ENCODE measurements at regions not wholly inside any gene's neighbourhood (a gene's known extent, or its start where the extent isn't known, plus 50 kb on each side); places are given as distances from the start of the nearest gene placed in this dataset.

DNA sequence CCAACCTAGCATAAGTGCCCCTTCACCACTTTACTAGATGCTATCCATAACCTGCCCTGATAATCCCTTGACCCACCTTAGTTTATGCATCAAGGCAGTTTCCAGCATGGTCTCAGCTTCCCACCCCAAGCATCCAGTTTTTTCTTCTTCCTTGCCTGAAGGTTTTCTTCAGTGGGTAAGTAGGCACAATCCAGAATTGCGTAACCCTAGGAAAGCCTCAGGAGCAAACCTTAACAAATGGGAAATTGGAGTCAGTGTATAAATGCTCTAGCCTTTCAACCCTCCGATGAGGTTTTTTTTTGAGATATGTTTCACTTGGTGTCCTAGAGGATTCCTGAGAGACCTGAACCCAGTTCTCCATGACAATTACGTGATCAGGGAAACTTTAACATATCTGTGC, 614.0 kb upstream of the BOD1L1 start:
- TF ChIP-seq EZH2phosphoT487 (IDR thresholded peaks at IDR 0.05; ENCODE audit: borderline replicate concordance, low read length): no peak
- TF ChIP-seq, protein P1, sequence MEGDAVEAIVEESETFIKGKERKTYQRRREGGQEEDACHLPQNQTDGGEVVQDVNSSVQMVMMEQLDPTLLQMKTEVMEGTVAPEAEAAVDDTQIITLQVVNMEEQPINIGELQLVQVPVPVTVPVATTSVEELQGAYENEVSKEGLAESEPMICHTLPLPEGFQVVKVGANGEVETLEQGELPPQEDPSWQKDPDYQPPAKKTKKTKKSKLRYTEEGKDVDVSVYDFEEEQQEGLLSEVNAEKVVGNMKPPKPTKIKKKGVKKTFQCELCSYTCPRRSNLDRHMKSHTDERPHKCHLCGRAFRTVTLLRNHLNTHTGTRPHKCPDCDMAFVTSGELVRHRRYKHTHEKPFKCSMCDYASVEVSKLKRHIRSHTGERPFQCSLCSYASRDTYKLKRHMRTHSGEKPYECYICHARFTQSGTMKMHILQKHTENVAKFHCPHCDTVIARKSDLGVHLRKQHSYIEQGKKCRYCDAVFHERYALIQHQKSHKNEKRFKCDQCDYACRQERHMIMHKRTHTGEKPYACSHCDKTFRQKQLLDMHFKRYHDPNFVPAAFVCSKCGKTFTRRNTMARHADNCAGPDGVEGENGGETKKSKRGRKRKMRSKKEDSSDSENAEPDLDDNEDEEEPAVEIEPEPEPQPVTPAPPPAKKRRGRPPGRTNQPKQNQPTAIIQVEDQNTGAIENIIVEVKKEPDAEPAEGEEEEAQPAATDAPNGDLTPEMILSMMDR (IDR thresholded peaks at IDR 0.05; ENCODE audit: low read depth, low read length, poor library complexity, severe bottlenecking): no peak

All from DOHH2 (cell line).